H54 (cell line): ENCODE measurements at regions not wholly inside any gene's neighbourhood (a gene's known extent, or its start where the extent isn't known, plus 50 kb on each side); places are given as distances from the start of the nearest gene placed in this dataset.

Experiments used
- DNase-seq: peaks from one replicate; pipeline ENCODE4 v3.0.0; 2011; ENCODE audit warnings: low spot score, mixed read lengths; ENCODE audit not compliant: insufficient read length
- FAIRE-seq: peaks from 3 replicates; lab custom pipeline; 2011; peaks lifted over from hg19 to GRCh38; lab: Jason Lieb, UNC
- POLR2A ChIP-seq: IDR thresholded peaks from 2 replicates; pipeline ENCODE4 v1.6.1; 2011; ENCODE audit warnings: low read depth, mild to moderate bottlenecking, low read length

DNA sequence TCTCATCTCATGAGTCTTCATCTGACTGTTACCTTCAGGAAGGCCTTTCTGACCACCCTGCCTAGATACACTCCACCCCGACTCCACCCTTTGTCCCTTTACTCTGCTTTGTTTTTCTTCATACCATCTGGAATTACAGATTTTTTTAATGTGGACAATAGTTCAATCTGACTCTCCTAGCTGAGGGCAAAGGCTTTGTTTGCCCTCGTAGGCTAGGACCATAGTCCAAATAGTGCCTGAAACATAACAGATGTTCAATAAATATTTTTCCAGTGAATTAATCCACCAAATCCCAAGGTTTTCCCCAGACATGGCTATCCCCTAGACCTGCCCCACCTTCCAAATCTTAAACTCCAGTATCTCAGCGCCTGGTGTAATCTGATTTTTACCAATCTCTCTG, 176.5 kb upstream of the GJB5 start:
- TF ChIP-seq POLR2A, result no peak
- FAIRE-seq (no peak), DNase-seq (no peak)

DNA sequence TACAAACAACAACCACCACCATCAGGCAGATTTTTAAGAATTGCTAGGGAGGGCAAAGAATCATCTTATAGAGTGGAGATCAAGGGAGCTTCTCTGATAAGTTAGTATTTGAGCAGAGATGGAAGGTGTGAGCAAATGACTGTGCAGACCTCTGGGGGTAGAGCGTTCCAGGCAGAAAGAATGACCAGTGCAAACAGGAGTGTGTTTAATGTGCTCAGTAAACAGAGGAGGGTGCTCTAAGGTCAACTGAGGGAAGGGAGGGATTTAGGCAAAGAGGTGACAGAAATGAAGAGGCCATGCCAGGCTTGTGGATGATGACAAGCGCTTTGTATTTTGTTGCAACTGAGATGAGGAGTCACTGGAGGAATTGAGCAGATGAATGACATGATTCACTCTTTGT, 172.5 kb upstream of the GJB5 start:
- FAIRE-seq (no peak), DNase-seq (no peak)
- TF ChIP-seq POLR2A, result no peak

DNA sequence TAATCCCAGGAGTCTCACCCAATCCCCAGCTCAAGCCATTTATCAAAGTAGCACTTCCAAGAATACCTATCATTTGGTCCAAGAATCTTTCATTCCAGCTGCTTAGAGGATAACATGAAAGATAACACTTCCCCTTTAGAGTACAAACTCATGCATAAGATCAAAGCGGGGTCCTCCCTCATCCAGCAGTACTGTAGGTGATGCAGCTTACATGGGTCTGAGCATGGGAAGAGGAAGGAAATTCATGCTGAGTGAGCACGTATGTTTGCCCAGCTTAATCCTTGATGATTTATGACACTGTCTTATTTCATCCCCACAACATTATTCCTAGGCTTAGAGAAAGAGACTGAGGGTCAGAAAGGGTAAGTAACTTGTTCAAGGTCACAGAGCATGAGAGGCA, 167.1 kb upstream of the GJB5 start:
- TF ChIP-seq POLR2A, result no peak
- FAIRE-seq (no peak), DNase-seq (no peak)

DNA sequence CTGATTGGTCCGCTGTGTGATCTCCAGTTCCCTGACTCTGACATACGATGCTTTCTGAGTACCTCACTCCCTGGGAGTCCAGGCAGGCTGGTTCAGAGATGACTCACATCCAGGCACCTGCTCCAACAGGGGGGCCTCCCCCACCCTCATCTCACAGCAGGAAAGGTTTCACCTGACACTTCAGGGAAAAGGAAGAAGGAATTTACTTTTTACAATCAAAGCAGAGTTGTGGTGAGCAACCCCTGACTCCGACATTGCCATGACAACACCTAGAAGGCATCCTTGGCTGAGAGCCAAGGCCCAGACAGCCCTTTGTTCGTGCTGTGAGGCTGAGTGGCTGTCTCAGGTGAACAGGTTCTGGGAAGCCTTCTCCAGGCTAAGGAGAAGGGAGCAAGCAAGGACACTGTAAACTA, 164.6 kb upstream of the GJB5 start:
- DNase-seq (peak; percentile 8), FAIRE-seq (no peak)
- TF ChIP-seq POLR2A, result no peak

DNA sequence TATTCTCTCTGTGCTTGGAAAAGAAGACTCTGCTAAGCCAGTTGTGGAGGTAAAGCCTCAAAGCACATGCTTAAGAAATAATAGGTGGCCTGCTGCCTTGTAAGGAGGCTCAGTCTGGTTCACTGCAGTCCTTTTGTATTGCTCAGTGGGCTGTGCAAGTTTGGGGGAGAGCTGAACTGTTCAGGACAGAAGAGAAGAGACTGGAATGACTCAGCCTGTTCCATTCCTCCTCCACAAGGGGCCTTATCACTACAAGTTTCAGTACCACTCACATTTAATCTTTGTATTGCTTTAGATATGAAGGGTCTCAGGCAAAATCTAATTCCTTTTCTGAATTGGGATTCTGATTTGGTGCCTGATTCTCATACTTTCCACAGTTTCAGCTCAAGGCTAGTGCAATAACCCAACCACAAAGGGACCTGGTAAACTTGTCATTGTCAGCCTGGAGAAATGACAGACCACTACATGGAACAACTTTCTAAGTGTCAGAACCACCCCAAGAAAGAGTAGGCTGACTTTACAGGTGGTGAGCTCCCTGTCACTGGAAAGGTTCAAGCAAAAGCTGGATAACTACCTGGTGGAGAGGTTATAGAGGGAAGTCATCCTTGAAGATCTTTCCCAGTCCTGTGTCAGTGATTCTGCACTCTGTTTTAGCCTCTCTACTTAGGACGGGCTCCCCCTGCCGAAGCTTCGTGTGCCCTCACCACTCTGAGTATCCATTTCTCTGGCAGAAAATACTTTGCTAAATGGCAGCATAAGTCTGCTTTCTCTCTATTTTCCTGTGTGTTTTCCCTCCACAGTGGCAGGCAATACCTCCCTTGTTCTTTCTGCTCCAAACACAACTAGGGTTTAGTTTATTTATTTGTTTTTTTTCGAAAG, 162.9 kb upstream of the GJB5 start:
- no peak for TF ChIP-seq POLR2A
- FAIRE-seq (no peak), DNase-seq (no peak)

DNA sequence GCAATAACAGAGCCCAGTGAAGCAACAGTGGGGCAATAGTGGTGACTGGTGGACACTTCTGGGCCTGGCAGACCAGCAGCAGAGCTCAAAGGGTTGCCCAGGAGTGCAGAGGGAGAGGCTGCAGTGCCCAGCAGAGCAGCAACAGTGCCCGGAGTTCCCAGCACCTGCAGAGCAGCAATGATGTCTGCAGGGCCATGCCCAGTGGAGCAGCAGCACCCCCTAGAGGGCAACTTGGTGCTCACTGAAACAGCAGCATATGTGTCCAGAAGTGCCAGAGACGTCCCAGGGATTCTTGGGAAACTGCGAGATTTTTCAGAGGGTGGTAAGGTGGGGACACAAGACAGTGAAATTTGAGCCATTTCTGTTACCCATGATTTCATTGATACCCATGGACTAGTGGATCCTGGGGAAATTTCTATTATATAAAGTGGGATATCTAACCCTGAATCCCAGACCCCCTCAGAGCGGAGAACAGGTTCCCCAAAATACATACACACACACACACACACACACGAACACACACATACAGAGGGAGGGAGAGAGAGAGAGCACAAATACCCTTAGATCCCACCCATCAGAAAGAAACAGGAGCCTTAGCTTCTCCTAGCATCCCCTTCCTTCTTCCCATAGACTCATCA, 156.9 kb upstream of the GJB5 start:
- FAIRE-seq (no peak), DNase-seq (peak; percentile 79)
- no peak for TF ChIP-seq POLR2A

DNA sequence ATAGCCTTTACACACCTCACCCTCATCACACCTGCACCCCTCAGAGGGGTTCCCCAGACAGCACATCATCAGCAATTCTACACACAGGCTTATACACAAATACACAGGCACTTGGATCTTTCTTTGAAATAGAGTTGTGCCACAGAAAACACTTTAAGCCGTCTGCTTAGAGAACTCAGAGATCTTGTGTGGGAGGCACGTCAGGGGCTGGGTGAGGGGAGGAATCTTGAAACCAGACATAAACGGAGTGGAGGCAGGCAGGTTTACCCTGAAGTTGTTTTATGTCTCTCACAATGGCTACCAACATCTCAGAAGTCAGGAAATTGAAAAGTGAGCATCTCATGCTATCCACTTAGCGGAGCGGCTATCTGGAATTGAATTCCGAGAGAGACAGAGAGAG, 151.9 kb upstream of the GJB5 start:
- no peak for DNase-seq
- no peak for TF ChIP-seq POLR2A
- no peak for FAIRE-seq

DNA sequence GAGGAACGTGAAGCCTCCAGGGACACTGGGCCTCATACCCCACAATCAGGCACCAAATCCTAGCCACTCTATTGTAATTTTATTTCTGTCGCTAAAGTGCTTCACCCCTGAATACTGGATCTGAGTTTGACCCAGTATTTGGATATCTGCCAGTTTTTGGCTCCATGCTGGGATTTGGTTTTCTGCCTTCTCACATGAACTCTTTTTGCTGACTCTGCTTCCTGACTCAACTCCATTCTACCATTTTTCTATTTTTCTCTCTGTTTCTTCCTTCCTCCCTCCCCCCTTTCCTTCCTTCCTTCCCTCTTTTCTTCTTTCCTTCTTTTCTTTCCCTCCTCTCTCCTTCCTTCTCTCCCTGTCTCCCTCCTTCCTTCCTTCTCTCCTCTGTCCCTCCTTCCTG, 151.3 kb upstream of the GJB5 start:
- FAIRE-seq, result no peak
- DNase-seq, result no peak
- no peak for TF ChIP-seq POLR2A

DNA sequence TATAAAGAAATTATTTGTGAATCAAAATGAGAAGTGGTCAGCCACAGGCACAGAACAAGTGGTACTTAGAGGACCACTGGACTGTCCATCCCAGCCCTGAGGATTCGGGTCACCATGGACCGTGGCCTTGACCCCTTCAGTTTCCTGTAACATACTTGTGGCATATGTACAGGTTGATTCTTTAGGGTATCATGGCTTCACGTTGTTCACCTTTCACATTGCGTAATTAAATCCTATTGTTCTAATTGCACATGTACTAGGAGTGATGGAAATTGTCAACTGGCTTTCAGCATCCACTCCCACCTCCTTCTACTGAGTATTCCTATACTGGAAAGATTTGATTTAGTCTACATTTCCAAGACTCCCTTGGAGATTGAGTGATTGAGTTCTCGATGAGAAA, 148.3 kb upstream of the GJB5 start:
- no peak for DNase-seq
- no peak for TF ChIP-seq POLR2A
- no peak for FAIRE-seq

DNA sequence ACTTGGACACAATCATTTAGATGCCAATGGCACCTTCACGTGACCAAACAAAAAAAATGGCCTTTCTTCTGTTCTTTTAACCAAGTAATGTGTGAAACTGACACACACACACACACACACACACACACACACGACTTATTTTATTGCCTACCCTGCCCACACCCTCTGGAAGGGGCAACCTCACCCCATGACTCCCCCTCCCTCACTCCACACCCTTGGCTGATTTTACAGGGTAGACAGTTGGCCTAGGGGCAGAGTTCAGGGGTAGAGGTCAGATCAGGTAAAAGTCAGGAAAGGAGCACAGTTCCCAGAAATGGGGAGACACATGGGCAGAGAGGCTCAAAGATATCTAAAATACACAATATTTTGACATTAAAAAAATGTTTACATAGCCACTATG, 144.8 kb upstream of the GJB5 start:
- DNase-seq (no peak), FAIRE-seq (no peak)
- TF ChIP-seq POLR2A, result no peak

DNA sequence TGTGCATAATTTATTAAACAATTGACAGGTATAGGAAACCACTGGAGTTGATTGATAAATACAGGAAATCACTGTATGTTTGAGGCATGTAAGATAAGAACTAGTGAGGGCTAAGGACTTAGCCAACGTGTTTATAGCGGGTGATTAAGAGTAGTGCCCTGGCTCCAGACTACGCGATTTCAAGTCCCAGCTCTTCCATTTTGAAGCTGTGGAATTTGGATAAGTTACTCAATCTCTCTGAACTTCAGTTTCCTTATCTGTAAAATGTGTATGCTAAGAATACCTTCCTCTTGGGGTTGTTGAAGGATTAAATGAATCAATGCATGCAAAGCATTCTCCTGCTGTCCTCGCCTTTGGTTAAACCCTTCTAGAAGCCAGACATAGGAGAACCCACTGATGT, 143.3 kb upstream of the GJB5 start:
- no peak for TF ChIP-seq POLR2A
- DNase-seq (no peak), FAIRE-seq (no peak)

DNA sequence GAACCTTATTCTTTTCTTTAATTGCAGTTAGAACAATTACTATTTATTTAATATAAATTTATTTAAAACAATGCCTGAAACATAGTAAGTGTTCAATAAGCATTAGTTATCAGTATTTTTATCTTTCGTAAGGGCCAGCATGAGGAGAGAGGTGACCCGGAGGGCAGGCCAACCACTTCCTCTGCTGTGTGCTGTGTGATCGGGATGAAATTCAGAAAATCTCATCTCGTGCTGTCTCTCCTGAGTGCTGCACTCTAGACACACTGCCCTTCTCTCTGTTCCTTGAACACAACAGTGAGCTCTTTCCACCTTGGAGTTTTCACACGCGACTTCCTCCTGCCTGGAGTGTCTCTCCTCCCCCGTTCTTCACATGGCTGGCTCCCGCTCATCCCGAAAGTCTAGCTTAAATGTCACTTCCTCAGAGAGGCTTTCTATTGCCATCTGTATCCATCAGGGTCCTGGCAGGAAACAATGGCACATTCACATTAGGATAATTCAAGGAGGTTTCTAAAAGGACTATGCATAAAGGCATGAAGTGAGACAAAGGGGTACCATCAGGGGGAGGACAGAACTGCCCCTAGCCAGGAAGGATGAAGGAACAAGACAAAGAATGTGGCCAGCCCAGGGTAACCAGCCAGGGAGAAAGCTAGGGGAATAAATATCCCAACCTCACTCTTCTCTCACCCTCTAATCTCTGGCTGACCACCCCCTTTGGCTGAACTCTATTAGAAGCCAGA, 142.6 kb upstream of the GJB5 start:
- FAIRE-seq (no peak), DNase-seq (no peak)
- no peak for TF ChIP-seq POLR2A

DNA sequence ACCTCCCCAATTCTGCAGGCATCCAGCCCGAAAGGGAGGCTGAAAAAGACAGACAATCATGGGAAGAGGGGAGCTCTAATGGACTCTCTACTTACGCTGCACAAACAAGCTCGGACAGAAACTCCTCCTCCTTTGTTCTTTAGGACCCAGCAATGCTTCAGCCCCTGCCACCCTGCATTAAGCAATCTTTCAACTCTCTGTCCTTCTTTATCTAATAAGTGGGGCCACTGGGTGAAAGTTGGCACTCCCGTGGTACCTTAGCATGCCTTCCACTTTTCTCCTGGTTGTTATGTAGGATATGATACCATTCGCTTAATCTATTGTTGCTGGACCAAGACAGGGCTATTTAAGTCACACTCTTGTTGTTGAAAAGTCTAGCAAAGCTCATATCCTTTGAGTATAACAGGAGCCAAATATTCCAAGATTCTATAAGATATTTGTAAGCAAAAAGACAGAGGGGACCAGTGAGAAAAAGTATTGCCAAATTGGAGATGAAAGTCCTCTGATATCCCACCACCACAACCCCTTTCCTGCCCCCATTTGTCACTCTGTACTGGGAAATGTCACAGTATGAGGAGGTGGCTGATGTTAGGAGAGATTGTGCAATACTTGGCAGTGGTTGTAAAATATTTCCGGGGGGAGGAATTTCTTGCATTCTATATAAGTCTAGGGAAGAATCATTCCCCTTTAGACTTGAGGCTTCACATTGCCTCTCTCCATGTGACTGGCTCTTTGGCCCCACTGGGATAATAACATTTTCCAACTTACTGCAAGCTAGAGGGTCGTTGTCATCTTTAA, 137.3 kb upstream of the GJB5 start:
- no peak for DNase-seq
- no peak for FAIRE-seq
- no peak for TF ChIP-seq POLR2A
